Hepatocyte (in vitro differentiated cells): ENCODE measurements at regions not wholly inside any gene's neighbourhood (a gene's known extent, or its start where the extent isn't known, plus 50 kb on each side); places are given as distances from the start of the nearest gene placed in this dataset.

Source experiments
- DNase-seq: peaks from one replicate; pipeline ENCODE4 v3.0.0-alpha.2; 2016; ENCODE audit warnings: low spot score
- H2AFZ ChIP-seq: fragments of 200-600 bp; sonication (generic); 2 replicates; pipeline ENCODE4 v1.6.0; 2016; ENCODE audit warnings: antibody characterized with exemption, mild to moderate bottlenecking
- H3K27ac ChIP-seq: fragments of 200-600 bp; sonication (generic); 2 replicates; pipeline ENCODE4 v1.5.1; 2016; ENCODE audit warnings: mild to moderate bottlenecking
- H3K27me3 ChIP-seq: fragments of 200-600 bp; sonication (generic); 2 replicates; pipeline ENCODE4 v1.6.1; 2016
- H3K36me3 ChIP-seq: fragments of 200-600 bp; sonication (generic); replicated peaks from 2 replicates; pipeline ENCODE4 v1.5.1; 2016; ENCODE audit warnings: low read depth; ENCODE audit not compliant: insufficient read depth
- H3K4me1 ChIP-seq: fragments of 200-600 bp; sonication (generic); 2 replicates; pipeline ENCODE4 v1.5.1; 2016; ENCODE audit warnings: mild to moderate bottlenecking, moderate library complexity; ENCODE audit not compliant: insufficient read depth
- H3K4me2 ChIP-seq: fragments of 200-600 bp; sonication (generic); 2 replicates; pipeline ENCODE4 v1.6.0; 2016
- H3K4me3 ChIP-seq: fragments of 200-600 bp; sonication (generic); 2 replicates; pipeline ENCODE4 v1.5.1; 2016; ENCODE audit warnings: mild to moderate bottlenecking
- H3K79me2 ChIP-seq: fragments of 200-600 bp; sonication (generic); 2 replicates; pipeline ENCODE4 v1.6.0; 2017; ENCODE audit warnings: mild to moderate bottlenecking
- H3K9me2 ChIP-seq: fragments of 200-600 bp; sonication (generic); replicated peaks from 2 replicates; pipeline ENCODE4 v1.6.0; 2017; ENCODE audit warnings: mild to moderate bottlenecking; ENCODE audit not compliant: insufficient read depth
- H3K9me3 ChIP-seq: fragments of 200-600 bp; sonication (generic); 2 replicates; pipeline ENCODE4 v1.5.1; 2016; ENCODE audit warnings: low read depth, mild to moderate bottlenecking
- H4K20me1 ChIP-seq: fragments of 200-600 bp; sonication (generic); 2 replicates; pipeline ENCODE4 v1.6.0; 2016; ENCODE audit warnings: mild to moderate bottlenecking; ENCODE audit not compliant: insufficient read depth, poor library complexity, severe bottlenecking
- CTCF ChIP-seq: fragments of 200-600 bp; sonication (generic); IDR thresholded peaks from 2 replicates; pipeline ENCODE4 v1.5.1; 2016; ENCODE audit warnings: antibody characterized with exemption, mild to moderate bottlenecking; ENCODE audit not compliant: poor library complexity
- EZH2 ChIP-seq: fragments of 200-600 bp; sonication (generic); IDR thresholded peaks from 2 replicates; pipeline ENCODE4 v1.6.1; 2016; ENCODE audit warnings: antibody characterized with exemption, mild to moderate bottlenecking, borderline replicate concordance
- EZH2phosphoT487 ChIP-seq: fragments of 200-600 bp; sonication (generic); IDR thresholded peaks from one replicate; pipeline ENCODE4 v1.6.1; 2018; ENCODE audit warnings: antibody characterized with exemption, mild to moderate bottlenecking, low read depth, moderate library complexity; ENCODE audit not compliant: unreplicated experiment, severe bottlenecking
- WGBS: methylation state at CpG from one replicate; pipeline ENCODE4 v1.1.6; 2016; ENCODE audit warnings: low lambda C conversion rate; ENCODE audit errors: missing lambda C conversion rate; 5-methylcytosine and 5-hydroxymethylcytosine counted together

GRCh38 chr9:93891549-93892310 is 63.4 kb downstream of the BARX1 start:
- Histone ChIP-seq H4K20me1 (no peaks in the 10 kb centered on the region), H3K4me1 (peaks cover 6% of the 10 kb centered on the region), H3K4me2 (no peak overlapping the region), H2AFZ (no peak overlapping the region), H3K9me3 (no peaks in the 10 kb centered on the region), H3K79me2 (no peaks in the 10 kb centered on the region), H3K36me3 (no peaks in the 10 kb centered on the region), H3K4me3 (no peak overlapping the region), H3K27me3 (no peaks in the 10 kb centered on the region), H3K27ac (no peak overlapping the region), H3K9me2 (no peaks in the 10 kb centered on the region)
- no peak for TF ChIP-seq EZH2phosphoT487
- TF ChIP-seq CTCF = no peak
- TF ChIP-seq EZH2 = no peak
- no peak for DNase-seq
- 85% methylated on average over 4 of the region's 4 CpGs for WGBS

GRCh38 chr9:93891050-93891449 is 64.1 kb downstream of the BARX1 start:
- Histone ChIP-seq H2AFZ (no peak overlapping the region), H3K4me1 (peaks cover 6% of the 10 kb centered on the region), H3K27me3 (no peaks in the 10 kb centered on the region), H3K79me2 (no peaks in the 10 kb centered on the region), H3K4me3 (no peak overlapping the region), H3K36me3 (no peaks in the 10 kb centered on the region), H4K20me1 (no peaks in the 10 kb centered on the region), H3K9me2 (no peaks in the 10 kb centered on the region), H3K27ac (no peak overlapping the region), H3K4me2 (no peak overlapping the region), H3K9me3 (no peaks in the 10 kb centered on the region)
- 75% methylated on average over 6 of the region's 6 CpGs for WGBS
- DNase-seq = no peak
- no peak for TF ChIP-seq EZH2
- TF ChIP-seq EZH2phosphoT487 = no peak
- no peak for TF ChIP-seq CTCF

GRCh38 chr9:93890436-93890935 is 64.7 kb downstream of the BARX1 start:
- H3K79me2 ChIP-seq = no peaks in the 10 kb centered on the region
- no peak for DNase-seq
- no peak overlapping the region for H3K4me2 ChIP-seq
- 79% methylated on average over 2 of the region's 2 CpGs for WGBS
- H3K4me3 ChIP-seq = no peak overlapping the region
- no peaks in the 10 kb centered on the region for H3K9me3 ChIP-seq
- H2AFZ ChIP-seq = no peak overlapping the region
- no peaks in the 10 kb centered on the region for H3K9me2 ChIP-seq
- no peaks in the 10 kb centered on the region for H4K20me1 ChIP-seq
- H3K4me1 ChIP-seq = peaks cover 6% of the 10 kb centered on the region
- no peaks in the 10 kb centered on the region for H3K27me3 ChIP-seq
- H3K27ac ChIP-seq = no peak overlapping the region
- TF ChIP-seq CTCF (no peak), EZH2phosphoT487 (no peak), EZH2 (no peak)
- no peaks in the 10 kb centered on the region for H3K36me3 ChIP-seq
